AG08396 (cell line): ENCODE measurements at regions not wholly inside any gene's neighbourhood (a gene's known extent, or its start where the extent isn't known, plus 50 kb on each side); places are given as distances from the start of the nearest gene placed in this dataset.

Experiments
- DNase-seq: peaks from one replicate; pipeline ENCODE4 v3.0.0; 2012; ENCODE audit warnings: low spot score, mixed read lengths

GRCh38 chr22:27292542-27293299 is 508.8 kb downstream of the MN1 start:
- no peak for DNase-seq

- DNase-seq, result no peak
Observed at GRCh38 chr22:27293721-27294445, 507.7 kb downstream of the MN1 start.

- no peak for DNase-seq
Observed at GRCh38 chr22:27295040-27295439, 506.5 kb downstream of the MN1 start.

- no peak for DNase-seq
Observed at GRCh38 chr22:27295605-27296004, 506.0 kb downstream of the MN1 start.

- no peak for DNase-seq
Observed at GRCh38 chr22:27296091-27296675, 505.4 kb downstream of the MN1 start.

- DNase-seq, result no peak
Observed at GRCh38 chr22:27297125-27297524, 504.4 kb downstream of the MN1 start.

GRCh38 chr22:27298332-27298731 is 503.2 kb downstream of the MN1 start:
- no peak for DNase-seq

GRCh38 chr22:27298742-27299141 is 502.8 kb downstream of the MN1 start:
- no peak for DNase-seq

- peak; percentile 26 for DNase-seq
Observed at GRCh38 chr22:27299181-27300085, 502.1 kb downstream of the MN1 start.

GRCh38 chr22:27300536-27301285 is 500.8 kb downstream of the MN1 start:
- DNase-seq, result no peak

- no peak for DNase-seq
Observed at GRCh38 chr22:27302501-27302900, 499.1 kb downstream of the MN1 start.

- DNase-seq, result no peak
Observed at GRCh38 chr22:27303718-27304117, 497.8 kb downstream of the MN1 start.

GRCh38 chr22:27306771-27307170 is 494.8 kb downstream of the MN1 start:
- no peak for DNase-seq

GRCh38 chr22:27307545-27308247 is 493.9 kb downstream of the MN1 start:
- no peak for DNase-seq

- no peak for DNase-seq
Observed at GRCh38 chr22:27308513-27308912, 493.0 kb downstream of the MN1 start.

- no peak for DNase-seq
Observed at GRCh38 chr22:27309697-27310096, 491.9 kb downstream of the MN1 start.

GRCh38 chr22:27310966-27311697 is 490.4 kb downstream of the MN1 start:
- DNase-seq, result no peak

- DNase-seq, result no peak
Observed at GRCh38 chr22:27311698-27312550, 489.6 kb downstream of the MN1 start.

- DNase-seq, result no peak
Observed at GRCh38 chr22:27312565-27312964, 489.0 kb downstream of the MN1 start.
